Adrenal gland (tissue), 9 donors: ENCODE measurements at regions not wholly inside any gene's neighbourhood (a gene's known extent, or its start where the extent isn't known, plus 50 kb on each side); places are given as distances from the start of the nearest gene placed in this dataset.

Experiments used
- DNase-seq, 7 donors: peaks; one replicate each; pipeline ENCODE4 v3.0.0-alpha.2; 2019 to 2020
- H3K27ac ChIP-seq, 5 donors: fragments of 200-600 bp; sonication (generic) in 4 of 5; 1 replicate in 3 of 5; 2 replicates in 2 of 5; pipeline versions ENCODE4 v1.5.1 to v1.8.0; 2016 to 2020; ENCODE audit warnings: mild to moderate bottlenecking in 1 of 5
- H3K27me3 ChIP-seq: fragments of 200-600 bp; 2 replicates; pipeline ENCODE4 v1.8.0; 2021
- H3K36me3 ChIP-seq, 2 donors: fragments of 200-600 bp; replicated peaks in 1 of 2; 1 replicate in 1 of 2; 2 replicates in 1 of 2; pipeline versions ENCODE4 v1.5.1 to v1.8.0; 2018 to 2022
- H3K4me1 ChIP-seq, 2 donors: fragments of 200-600 bp; replicated peaks in 1 of 2; 1 replicate in 1 of 2; 2 replicates in 1 of 2; pipeline versions ENCODE4 v1.5.1 to v1.8.0; 2018 to 2021
- H3K4me3 ChIP-seq, 4 donors: fragments of 200-600 bp; sonication (generic) in 3 of 4; one replicate each; pipeline ENCODE4 v1.5.1; 2016 to 2018
- H3K9me3 ChIP-seq, 3 donors: fragments of 200-600 bp; sonication (generic) in 1 of 3; replicated peaks in 1 of 3; 1 replicate in 2 of 3; 2 replicates in 1 of 3; pipeline versions ENCODE4 v1.5.1 to v1.8.0; 2016 to 2021
- CTCF ChIP-seq, 6 experiments: fragments of 450-650 bp in 4 of 6; fragments of 200-600 bp in 2 of 6; sonication (generic) in 1 of 6; IDR thresholded peaks; 1 replicate in 5 of 6; 2 replicates in 1 of 6; pipeline versions ENCODE4 v1.5.1 to v1.8.0; 2016 to 2021; ENCODE audit warnings: antibody characterized with exemption in 6 of 6, mild to moderate bottlenecking in 2 of 6, moderate library complexity in 1 of 6
- POLR2A ChIP-seq, 2 donors: fragments of 450-650 bp; IDR thresholded peaks; one replicate each; pipeline ENCODE4 v1.6.1; 2017; ENCODE audit warnings: antibody characterized with exemption in 2 of 2, mild to moderate bottlenecking in 2 of 2, moderate library complexity in 1 of 2
- WGBS, 4 donors: extraction: QIAGEN DNeasy Blood & Tissue Kit in 2 of 4; methylation state at CpG; one replicate each; pipeline versions ENCODE4 v1.1.5 to v1.1.7; 2013 to 2017; 5-methylcytosine and 5-hydroxymethylcytosine counted together
- intact Hi-C, 2 donors: fragments of 100-400 bp; cut with DNase I; formaldehyde crosslinking; loops; one replicate each; pipeline versions ENCODE4 v1.14.1 to v1.15.0; 2022 to 2023
- donor health status: healthy with polysubstance abuse.
- donor health status: Bipolar disorder and iron deficiency.
- donor health status: DM: yes; HTN: yes; CAD: no.
- donor health status: DM: no; HTN: no; CAD: no.
- donor health status: DM: no; HTN: no; CAD: no.

GRCh38 chr6:40924839-40925238 is 114.2 kb downstream of the UNC5CL start:
- 84 to 91% (median 87%) methylated on average over 7 of the region's 7 CpGs for WGBS, 4 donors
- Histone ChIP-seq H3K27ac (no peak overlapping the region), H3K4me3 (no peak overlapping the region), H3K27me3 (no peaks in the 10 kb centered on the region), H3K36me3 (no peaks in the 10 kb centered on the region), H3K9me3 (no peaks in the 10 kb centered on the region), H3K4me1 (no peaks in the 10 kb centered on the region)
- no peak for DNase-seq
- intact Hi-C loops: no loop called here
- TF ChIP-seq CTCF (IDR thresholded peaks at IDR 0.05) (no peak), POLR2A (IDR thresholded peaks at IDR 0.05) (no peak)

GRCh38 chr6:40923880-40924279 is 115.1 kb downstream of the UNC5CL start:
- no peak for DNase-seq
- no peak overlapping the region for H3K27ac ChIP-seq
- H3K27me3 ChIP-seq: no peaks in the 10 kb centered on the region
- TF ChIP-seq POLR2A (IDR thresholded peaks at IDR 0.05) (no peak), CTCF (IDR thresholded peaks at IDR 0.05) (no peak)
- WGBS, 4 donors: 70 to 91% (median 84%) methylated on average over 2 of the region's 2 CpGs
- H3K4me3 ChIP-seq: no peak overlapping the region
- no peaks in the 10 kb centered on the region for H3K36me3 ChIP-seq
- no peaks in the 10 kb centered on the region for H3K9me3 ChIP-seq
- no peaks in the 10 kb centered on the region for H3K4me1 ChIP-seq
- intact Hi-C loops: no loop called here

- WGBS, 4 donors: 87 to 96% (median 92%) methylated on average over 4 of the region's 4 CpGs; no CpG with 5 or more reads in 1 of the 4 donors
- DNase-seq: no peak
- Histone ChIP-seq H3K9me3 (no peaks in the 10 kb centered on the region), H3K4me3 (no peak overlapping the region), H3K27me3 (no peaks in the 10 kb centered on the region), H3K27ac (no peak overlapping the region), H3K36me3 (no peaks in the 10 kb centered on the region), H3K4me1 (no peaks in the 10 kb centered on the region)
- intact Hi-C loops: no loop called here
- TF ChIP-seq CTCF (IDR thresholded peaks at IDR 0.05) (no peak), POLR2A (IDR thresholded peaks at IDR 0.05) (no peak)
Observed at GRCh38 chr6:40923326-40923725, 115.7 kb downstream of the UNC5CL start.

GRCh38 chr6:40922281-40922680 is 116.7 kb downstream of the UNC5CL start:
- H3K36me3 ChIP-seq: no peaks in the 10 kb centered on the region
- intact Hi-C loops: no loop called here
- H3K4me1 ChIP-seq: no peaks in the 10 kb centered on the region
- H3K27me3 ChIP-seq: no peaks in the 10 kb centered on the region
- no peak overlapping the region for H3K27ac ChIP-seq
- no peak for TF ChIP-seq CTCF (IDR thresholded peaks at IDR 0.05)
- TF ChIP-seq POLR2A (IDR thresholded peaks at IDR 0.05): no peak
- H3K9me3 ChIP-seq: no peaks in the 10 kb centered on the region
- no peak overlapping the region for H3K4me3 ChIP-seq
- WGBS, 4 donors: 86 to 92% (median 88%) methylated on average over 2 of the region's 2 CpGs
- no peak for DNase-seq
